ENCODE measurements at regions not wholly inside any gene's neighbourhood (a gene's known extent, or its start where the extent isn't known, plus 50 kb on each side); places are given as distances from the start of the nearest gene placed in this dataset.

DNA sequence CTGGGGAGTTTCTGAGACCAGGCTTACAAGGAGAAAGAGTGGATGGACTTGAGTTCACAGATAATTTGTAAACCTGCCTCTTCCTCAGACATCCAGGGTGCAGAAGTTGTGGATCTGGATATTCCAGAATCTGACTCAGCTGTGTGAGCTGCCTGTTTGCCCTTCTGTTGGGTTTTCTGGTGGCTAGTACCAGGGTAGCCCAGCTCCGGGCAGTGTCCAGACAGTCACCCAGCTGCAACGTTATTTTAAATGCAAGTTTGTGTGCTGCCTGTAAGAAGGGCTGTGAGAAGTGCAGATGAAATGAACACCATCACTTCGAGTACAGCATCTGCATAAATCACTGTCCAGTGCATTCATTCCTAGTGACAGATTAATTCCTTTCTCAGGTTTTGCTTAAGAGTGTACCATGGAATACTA, 1053.0 kb downstream of the TUSC7 start:
- Histone ChIP-seq H4K20me1 (ENCODE audit: insufficient read depth, low read length) (no peaks in the 10 kb centered on the region), H3K4me1 (ENCODE audit: insufficient read depth, low read length) (no peaks in the 10 kb centered on the region), H3K36me3 (ENCODE audit: insufficient read depth, low read length) (no peaks in the 10 kb centered on the region), H3K27me3 (ENCODE audit: insufficient read depth, low read length) (no peaks in the 10 kb centered on the region), H3K9ac (ENCODE audit: low read length) (no peak overlapping the region), H3K4me3 (ENCODE audit: insufficient read depth, low read depth, low read length) (no peak overlapping the region), H3K27ac (ENCODE audit: low read depth, low read length) (no peak overlapping the region), H3K9me3 (ENCODE audit: insufficient read depth, low read depth, low read length) (no peaks in the 10 kb centered on the region), H2AFZ (ENCODE audit: low read depth, low read length) (no peak overlapping the region), H3K79me2 (ENCODE audit: insufficient read depth, low read length) (no peaks in the 10 kb centered on the region), H3K4me2 (ENCODE audit: low read length) (no peak overlapping the region)
- Mint-ChIP-seq H3K27me3 (ENCODE audit: low read depth, unreplicated experiment) (peaks cover 3% of the 10 kb centered on the region), H3K9me3 (ENCODE audit: unreplicated experiment) (no peaks in the 10 kb centered on the region), H3K4me1 (ENCODE audit: low read depth, unreplicated experiment) (peaks cover 14% of the 10 kb centered on the region), H3K36me3 (ENCODE audit: low read depth, unreplicated experiment) (no peaks in the 10 kb centered on the region), H3K27ac (ENCODE audit: unreplicated experiment) (no peak overlapping the region), H3K4me3 (ENCODE audit: unreplicated experiment) (no peak overlapping the region)
- FAIRE-seq: no peak
- no peak for TF ChIP-seq EZH2 (IDR thresholded peaks at IDR 0.05; ENCODE audit: insufficient read depth, low read length)
- TF ChIP-seq, protein P1, sequence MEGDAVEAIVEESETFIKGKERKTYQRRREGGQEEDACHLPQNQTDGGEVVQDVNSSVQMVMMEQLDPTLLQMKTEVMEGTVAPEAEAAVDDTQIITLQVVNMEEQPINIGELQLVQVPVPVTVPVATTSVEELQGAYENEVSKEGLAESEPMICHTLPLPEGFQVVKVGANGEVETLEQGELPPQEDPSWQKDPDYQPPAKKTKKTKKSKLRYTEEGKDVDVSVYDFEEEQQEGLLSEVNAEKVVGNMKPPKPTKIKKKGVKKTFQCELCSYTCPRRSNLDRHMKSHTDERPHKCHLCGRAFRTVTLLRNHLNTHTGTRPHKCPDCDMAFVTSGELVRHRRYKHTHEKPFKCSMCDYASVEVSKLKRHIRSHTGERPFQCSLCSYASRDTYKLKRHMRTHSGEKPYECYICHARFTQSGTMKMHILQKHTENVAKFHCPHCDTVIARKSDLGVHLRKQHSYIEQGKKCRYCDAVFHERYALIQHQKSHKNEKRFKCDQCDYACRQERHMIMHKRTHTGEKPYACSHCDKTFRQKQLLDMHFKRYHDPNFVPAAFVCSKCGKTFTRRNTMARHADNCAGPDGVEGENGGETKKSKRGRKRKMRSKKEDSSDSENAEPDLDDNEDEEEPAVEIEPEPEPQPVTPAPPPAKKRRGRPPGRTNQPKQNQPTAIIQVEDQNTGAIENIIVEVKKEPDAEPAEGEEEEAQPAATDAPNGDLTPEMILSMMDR (IDR thresholded peaks at IDR 0.05; ENCODE audit: insufficient read depth, low read depth, low read length): no peak
- DNase-seq (ENCODE audit: low read depth): no peak

DNA sequence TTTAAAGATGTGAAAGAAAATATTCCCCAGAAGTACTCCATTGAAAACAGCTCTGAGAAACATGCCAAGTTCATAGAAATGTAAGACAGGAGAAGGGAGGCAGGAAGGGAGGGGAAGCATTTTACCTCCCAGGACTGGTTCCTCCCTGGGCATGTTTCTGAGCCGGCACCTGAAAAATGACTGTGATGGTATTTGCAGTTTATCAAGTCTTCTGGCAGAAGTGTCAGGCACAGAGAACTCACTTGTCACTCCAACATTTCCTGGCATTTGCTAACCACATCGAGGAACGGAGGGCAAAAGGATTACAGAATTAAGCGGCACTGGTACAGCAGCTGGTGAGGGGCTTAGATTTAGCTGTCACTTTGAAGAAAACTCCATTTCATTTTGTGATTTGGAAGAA, 1054.0 kb downstream of the TUSC7 start:
- H3K9me3 Mint-ChIP-seq (ENCODE audit: unreplicated experiment): no peaks in the 10 kb centered on the region
- H3K27me3 Mint-ChIP-seq (ENCODE audit: low read depth, unreplicated experiment): peaks cover 3% of the 10 kb centered on the region
- TF ChIP-seq, protein P1 (IDR thresholded peaks at IDR 0.05; ENCODE audit: insufficient read depth, low read depth, low read length): no peak
- no peak for TF ChIP-seq EZH2 (IDR thresholded peaks at IDR 0.05; ENCODE audit: insufficient read depth, low read length)
- no peaks in the 10 kb centered on the region for H3K36me3 Mint-ChIP-seq (ENCODE audit: low read depth, unreplicated experiment)
- H3K4me1 Mint-ChIP-seq (ENCODE audit: low read depth, unreplicated experiment): peaks cover 14% of the 10 kb centered on the region
- Histone ChIP-seq H3K27me3 (ENCODE audit: insufficient read depth, low read length) (no peaks in the 10 kb centered on the region), H3K36me3 (ENCODE audit: insufficient read depth, low read length) (no peaks in the 10 kb centered on the region), H3K9me3 (ENCODE audit: insufficient read depth, low read depth, low read length) (no peaks in the 10 kb centered on the region), H3K79me2 (ENCODE audit: insufficient read depth, low read length) (no peaks in the 10 kb centered on the region), H4K20me1 (ENCODE audit: insufficient read depth, low read length) (no peaks in the 10 kb centered on the region), H3K27ac (ENCODE audit: low read depth, low read length) (no peak overlapping the region), H3K4me1 (ENCODE audit: insufficient read depth, low read length) (no peaks in the 10 kb centered on the region), H3K4me2 (ENCODE audit: low read length) (no peak overlapping the region), H3K9ac (ENCODE audit: low read length) (no peak overlapping the region), H2AFZ (ENCODE audit: low read depth, low read length) (no peak overlapping the region), H3K4me3 (ENCODE audit: insufficient read depth, low read depth, low read length) (no peak overlapping the region)
- H3K27ac Mint-ChIP-seq (ENCODE audit: unreplicated experiment): no peak overlapping the region
- DNase-seq (ENCODE audit: low read depth) (no peak), FAIRE-seq (no peak)
- no peak overlapping the region for H3K4me3 Mint-ChIP-seq (ENCODE audit: unreplicated experiment)

DNA sequence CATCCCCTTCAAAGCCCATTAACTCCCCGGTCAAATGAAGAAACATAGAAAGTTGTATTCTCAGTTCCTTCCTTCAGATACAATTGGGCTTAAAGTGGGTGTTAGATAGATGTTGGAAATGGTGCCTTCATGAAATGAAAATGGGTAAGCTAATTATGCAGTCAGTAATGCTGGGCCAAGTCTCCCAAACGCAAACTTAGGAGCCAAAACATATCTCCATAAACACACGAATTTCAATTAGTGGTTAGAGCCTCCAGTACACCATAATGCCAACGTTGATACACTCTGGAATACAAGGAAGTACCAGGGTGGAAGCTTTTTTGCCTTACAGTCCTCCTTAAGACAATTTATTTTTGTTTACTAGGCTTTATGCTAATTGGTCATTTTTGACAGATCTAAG, 1059.0 kb downstream of the TUSC7 start:
- Histone ChIP-seq H3K4me2 (ENCODE audit: low read length) (no peak overlapping the region), H3K9me3 (ENCODE audit: insufficient read depth, low read depth, low read length) (no peaks in the 10 kb centered on the region), H3K9ac (ENCODE audit: low read length) (no peak overlapping the region), H4K20me1 (ENCODE audit: insufficient read depth, low read length) (no peaks in the 10 kb centered on the region), H2AFZ (ENCODE audit: low read depth, low read length) (no peak overlapping the region), H3K4me3 (ENCODE audit: insufficient read depth, low read depth, low read length) (no peak overlapping the region), H3K27ac (ENCODE audit: low read depth, low read length) (no peak overlapping the region), H3K79me2 (ENCODE audit: insufficient read depth, low read length) (no peaks in the 10 kb centered on the region), H3K36me3 (ENCODE audit: insufficient read depth, low read length) (no peaks in the 10 kb centered on the region), H3K27me3 (ENCODE audit: insufficient read depth, low read length) (no peaks in the 10 kb centered on the region), H3K4me1 (ENCODE audit: insufficient read depth, low read length) (no peaks in the 10 kb centered on the region)
- H3K27ac Mint-ChIP-seq (ENCODE audit: unreplicated experiment): no peak overlapping the region
- H3K4me1 Mint-ChIP-seq (ENCODE audit: low read depth, unreplicated experiment): peaks cover 1% of the 10 kb centered on the region
- peaks cover 3% of the 10 kb centered on the region for H3K27me3 Mint-ChIP-seq (ENCODE audit: low read depth, unreplicated experiment)
- no peaks in the 10 kb centered on the region for H3K36me3 Mint-ChIP-seq (ENCODE audit: low read depth, unreplicated experiment)
- no peak for FAIRE-seq
- DNase-seq (ENCODE audit: low read depth): no peak
- no peak for TF ChIP-seq EZH2 (IDR thresholded peaks at IDR 0.05; ENCODE audit: insufficient read depth, low read length)
- TF ChIP-seq, protein P1 (IDR thresholded peaks at IDR 0.05; ENCODE audit: insufficient read depth, low read depth, low read length): no peak
- no peak overlapping the region for H3K4me3 Mint-ChIP-seq (ENCODE audit: unreplicated experiment)
- H3K9me3 Mint-ChIP-seq (ENCODE audit: unreplicated experiment): no peaks in the 10 kb centered on the region

All from astrocyte (in vitro differentiated cells and primary cell).